Neural cell (in vitro differentiated cells): ENCODE measurements at regions not wholly inside any gene's neighbourhood (a gene's known extent, or its start where the extent isn't known, plus 50 kb on each side); places are given as distances from the start of the nearest gene placed in this dataset.

Experiments used
- H2AFZ ChIP-seq: fragments of 200-600, 300-800 bp; sonication (generic), shearing (Covaris generic); 2 replicates; pipeline ENCODE4 v1.6.0; 2014; ENCODE audit warnings: low read depth, mild to moderate bottlenecking, antibody characterized with exemption, low read length, moderate library complexity
- H3F3A ChIP-seq: fragments of 200-600 bp; shearing (Covaris generic); 2 replicates; pipeline ENCODE4 v1.6.1; 2016; ENCODE audit warnings: mild to moderate bottlenecking, moderate library complexity, mixed read lengths, antibody characterized with exemption, low read length; ENCODE audit not compliant: insufficient read depth, poor library complexity, severe bottlenecking
- H3K27ac ChIP-seq: fragments of 200-600, 300-800 bp; sonication (generic), shearing (Covaris generic); 2 replicates; pipeline ENCODE4 v1.5.1; 2014; ENCODE audit warnings: mild to moderate bottlenecking, low read length, moderate library complexity
- H3K27me3 ChIP-seq: fragments of 300-800, 200-600 bp; sonication (generic), shearing (Covaris generic); 2 replicates; pipeline ENCODE4 v1.6.0; 2014; ENCODE audit warnings: mild to moderate bottlenecking, low read depth, low read length, moderate library complexity; ENCODE audit not compliant: insufficient read depth
- H3K36me3 ChIP-seq: fragments of 300-800, 200-600 bp; sonication (generic), shearing (Covaris generic); 2 replicates; pipeline ENCODE4 v1.5.1; 2014; ENCODE audit warnings: mild to moderate bottlenecking, antibody characterized with exemption, low read length, moderate library complexity; ENCODE audit not compliant: insufficient read depth
- H3K4me2 ChIP-seq: fragments of 300-800, 200-600 bp; sonication (generic), shearing (Covaris generic); 2 replicates; pipeline ENCODE4 v1.6.0; 2014; ENCODE audit warnings: mild to moderate bottlenecking, low read length
- H3K4me3 ChIP-seq: fragments of 300-800, 200-600 bp; sonication (generic), shearing (Covaris generic); 2 replicates; pipeline ENCODE4 v1.5.1; 2014; ENCODE audit warnings: mild to moderate bottlenecking, low read length, moderate library complexity
- H3K79me2 ChIP-seq: fragments of 200-600 bp; shearing (Covaris generic); replicated peaks from 2 replicates; pipeline ENCODE4 v1.6.0; 2014; ENCODE audit warnings: mild to moderate bottlenecking, low read length, moderate library complexity; ENCODE audit not compliant: insufficient read depth
- H3K9ac ChIP-seq: fragments of 300-800, 200-600 bp; sonication (generic), shearing (Covaris generic); 2 replicates; pipeline ENCODE4 v1.6.1; 2016; ENCODE audit warnings: mild to moderate bottlenecking, low read length, mixed read lengths
- H3K9me2 ChIP-seq: fragments of 200-600 bp; shearing (Covaris generic); 2 replicates; pipeline ENCODE4 v1.6.1; 2016; ENCODE audit warnings: mild to moderate bottlenecking, low read length, mixed read lengths; ENCODE audit not compliant: insufficient read depth
- H3K9me3 ChIP-seq: fragments of 200-600, 300-800 bp; sonication (generic), shearing (Covaris generic); 2 replicates; pipeline ENCODE4 v1.6.1; 2016; ENCODE audit warnings: mild to moderate bottlenecking, mixed run types, low read length, moderate library complexity, mixed read lengths
- H4K20me1 ChIP-seq: fragments of 200-600 bp; shearing (Covaris generic); 2 replicates; pipeline ENCODE4 v1.6.1; 2016; ENCODE audit warnings: mild to moderate bottlenecking, mixed run types; ENCODE audit not compliant: insufficient read depth
- EP300 ChIP-seq: fragments of 450-650 bp; conservative IDR thresholded peaks from 2 replicates; pipeline ENCODE4 v1.6.1; 2014; ENCODE audit warnings: antibody characterized with exemption, mild to moderate bottlenecking, moderate library complexity; ENCODE audit not compliant: poor library complexity, severe bottlenecking
- EZH2 ChIP-seq: fragments of 200-600, 300-800 bp; shearing (Covaris generic), sonication (generic); IDR thresholded peaks from 2 replicates; pipeline ENCODE4 v1.6.1; 2014; ENCODE audit warnings: antibody characterized with exemption, low read length, borderline replicate concordance, mild to moderate bottlenecking; ENCODE audit not compliant: insufficient read depth, poor library complexity, severe bottlenecking
- MXI1 ChIP-seq: fragments of 450-650 bp; conservative IDR thresholded peaks from 2 replicates; pipeline ENCODE4 v1.6.1; 2014; ENCODE audit warnings: antibody characterized with exemption, mild to moderate bottlenecking; ENCODE audit not compliant: poor library complexity, severe bottlenecking
- POLR2AphosphoS5 ChIP-seq: IDR thresholded peaks from 2 replicates; pipeline ENCODE4 v1.6.1; 2012
- RAD21 ChIP-seq: fragments of 450-650 bp; conservative IDR thresholded peaks from 2 replicates; pipeline ENCODE4 v1.6.1; 2014; ENCODE audit warnings: antibody characterized with exemption, mild to moderate bottlenecking, moderate library complexity
- SMC3 ChIP-seq: fragments of 450-650 bp; conservative IDR thresholded peaks from 2 replicates; pipeline ENCODE4 v1.6.1; 2014; ENCODE audit warnings: antibody characterized with exemption, mild to moderate bottlenecking, moderate library complexity; ENCODE audit not compliant: poor library complexity
- TAF1 ChIP-seq: IDR thresholded peaks from 2 replicates; pipeline ENCODE4 v1.6.1; 2012; ENCODE audit warnings: low read depth
- TF ChIP-seq, protein P1 (sequence below): fragments of 450-650 bp; IDR thresholded peaks from 2 replicates; pipeline ENCODE4 v1.5.1; 2014; ENCODE audit warnings: antibody characterized with exemption, mild to moderate bottlenecking, moderate library complexity; ENCODE audit not compliant: poor library complexity, severe bottlenecking
- TF ChIP-seq, protein P2 (sequence below): IDR thresholded peaks from 2 replicates; pipeline ENCODE4 v1.6.1; 2012; ENCODE audit warnings: borderline replicate concordance

DNA sequence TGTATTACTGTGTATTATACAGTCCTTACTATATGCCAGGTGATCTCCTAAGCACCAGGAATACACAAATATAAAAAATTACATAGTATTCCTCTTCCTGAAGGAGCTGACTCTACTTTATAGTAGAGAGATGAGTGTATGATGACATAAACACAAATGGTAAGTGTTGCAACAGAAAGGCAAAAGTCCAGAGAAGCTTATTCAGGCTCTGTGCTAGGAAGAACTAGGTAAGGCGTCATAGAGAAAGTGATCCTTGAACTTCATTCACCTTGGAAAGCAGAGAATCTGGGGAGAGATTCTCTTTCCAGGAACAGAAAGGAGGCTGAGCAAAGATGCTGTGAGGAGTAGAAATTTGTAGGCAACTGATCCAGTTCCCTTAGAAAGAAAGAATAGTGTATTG, 115.0 kb upstream of the KCNIP4 start:
- Histone ChIP-seq H3F3A (no peaks in the 10 kb centered on the region), H3K27me3 (no peaks in the 10 kb centered on the region), H3K36me3 (no peaks in the 10 kb centered on the region), H3K4me3 (no peak overlapping the region), H4K20me1 (no peaks in the 10 kb centered on the region), H3K4me2 (no peak overlapping the region), H3K79me2 (no peaks in the 10 kb centered on the region), H3K27ac (no peak overlapping the region), H3K9me2 (no peaks in the 10 kb centered on the region), H3K9ac (no peak overlapping the region), H2AFZ (no peak overlapping the region), H3K9me3 (no peaks in the 10 kb centered on the region)
- TF ChIP-seq MXI1 = no peak
- TF ChIP-seq, protein P1, sequence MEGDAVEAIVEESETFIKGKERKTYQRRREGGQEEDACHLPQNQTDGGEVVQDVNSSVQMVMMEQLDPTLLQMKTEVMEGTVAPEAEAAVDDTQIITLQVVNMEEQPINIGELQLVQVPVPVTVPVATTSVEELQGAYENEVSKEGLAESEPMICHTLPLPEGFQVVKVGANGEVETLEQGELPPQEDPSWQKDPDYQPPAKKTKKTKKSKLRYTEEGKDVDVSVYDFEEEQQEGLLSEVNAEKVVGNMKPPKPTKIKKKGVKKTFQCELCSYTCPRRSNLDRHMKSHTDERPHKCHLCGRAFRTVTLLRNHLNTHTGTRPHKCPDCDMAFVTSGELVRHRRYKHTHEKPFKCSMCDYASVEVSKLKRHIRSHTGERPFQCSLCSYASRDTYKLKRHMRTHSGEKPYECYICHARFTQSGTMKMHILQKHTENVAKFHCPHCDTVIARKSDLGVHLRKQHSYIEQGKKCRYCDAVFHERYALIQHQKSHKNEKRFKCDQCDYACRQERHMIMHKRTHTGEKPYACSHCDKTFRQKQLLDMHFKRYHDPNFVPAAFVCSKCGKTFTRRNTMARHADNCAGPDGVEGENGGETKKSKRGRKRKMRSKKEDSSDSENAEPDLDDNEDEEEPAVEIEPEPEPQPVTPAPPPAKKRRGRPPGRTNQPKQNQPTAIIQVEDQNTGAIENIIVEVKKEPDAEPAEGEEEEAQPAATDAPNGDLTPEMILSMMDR = no peak
- no peak for TF ChIP-seq EZH2
- TF ChIP-seq EP300 = no peak
- no peak for TF ChIP-seq TAF1

DNA sequence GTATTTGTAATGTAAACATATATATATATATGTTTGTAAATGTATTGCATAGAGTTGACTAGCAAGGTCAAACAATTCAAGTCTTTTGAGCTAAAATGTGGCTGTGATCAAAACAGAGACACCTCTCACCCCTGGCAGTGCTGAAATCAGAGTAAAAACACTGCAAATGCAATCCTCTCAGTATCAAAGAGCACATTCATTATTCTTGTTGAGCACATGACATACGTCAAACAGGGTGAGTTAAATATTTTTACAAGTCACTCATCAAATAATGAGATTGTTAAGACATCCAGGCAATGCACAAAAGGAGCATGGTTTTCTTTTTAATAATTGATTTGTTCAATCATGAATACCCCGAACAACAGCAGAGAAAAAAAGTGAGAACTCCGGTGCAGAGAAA, 114.1 kb upstream of the KCNIP4 start:
- Histone ChIP-seq H3K4me2 (no peak overlapping the region), H3K9ac (no peak overlapping the region), H3K79me2 (no peaks in the 10 kb centered on the region), H3K27me3 (no peaks in the 10 kb centered on the region), H2AFZ (no peak overlapping the region), H3K9me2 (no peaks in the 10 kb centered on the region), H3K4me3 (no peak overlapping the region), H3K36me3 (no peaks in the 10 kb centered on the region), H3K27ac (no peak overlapping the region), H4K20me1 (no peaks in the 10 kb centered on the region), H3F3A (no peaks in the 10 kb centered on the region), H3K9me3 (no peaks in the 10 kb centered on the region)
- TF ChIP-seq EZH2 (no peak), SMC3 (no peak), EP300 (no peak), MXI1 (no peak), RAD21 (no peak), POLR2AphosphoS5 (no peak), TAF1 (no peak)
- TF ChIP-seq, protein P1 = no peak
- TF ChIP-seq, protein P2, sequence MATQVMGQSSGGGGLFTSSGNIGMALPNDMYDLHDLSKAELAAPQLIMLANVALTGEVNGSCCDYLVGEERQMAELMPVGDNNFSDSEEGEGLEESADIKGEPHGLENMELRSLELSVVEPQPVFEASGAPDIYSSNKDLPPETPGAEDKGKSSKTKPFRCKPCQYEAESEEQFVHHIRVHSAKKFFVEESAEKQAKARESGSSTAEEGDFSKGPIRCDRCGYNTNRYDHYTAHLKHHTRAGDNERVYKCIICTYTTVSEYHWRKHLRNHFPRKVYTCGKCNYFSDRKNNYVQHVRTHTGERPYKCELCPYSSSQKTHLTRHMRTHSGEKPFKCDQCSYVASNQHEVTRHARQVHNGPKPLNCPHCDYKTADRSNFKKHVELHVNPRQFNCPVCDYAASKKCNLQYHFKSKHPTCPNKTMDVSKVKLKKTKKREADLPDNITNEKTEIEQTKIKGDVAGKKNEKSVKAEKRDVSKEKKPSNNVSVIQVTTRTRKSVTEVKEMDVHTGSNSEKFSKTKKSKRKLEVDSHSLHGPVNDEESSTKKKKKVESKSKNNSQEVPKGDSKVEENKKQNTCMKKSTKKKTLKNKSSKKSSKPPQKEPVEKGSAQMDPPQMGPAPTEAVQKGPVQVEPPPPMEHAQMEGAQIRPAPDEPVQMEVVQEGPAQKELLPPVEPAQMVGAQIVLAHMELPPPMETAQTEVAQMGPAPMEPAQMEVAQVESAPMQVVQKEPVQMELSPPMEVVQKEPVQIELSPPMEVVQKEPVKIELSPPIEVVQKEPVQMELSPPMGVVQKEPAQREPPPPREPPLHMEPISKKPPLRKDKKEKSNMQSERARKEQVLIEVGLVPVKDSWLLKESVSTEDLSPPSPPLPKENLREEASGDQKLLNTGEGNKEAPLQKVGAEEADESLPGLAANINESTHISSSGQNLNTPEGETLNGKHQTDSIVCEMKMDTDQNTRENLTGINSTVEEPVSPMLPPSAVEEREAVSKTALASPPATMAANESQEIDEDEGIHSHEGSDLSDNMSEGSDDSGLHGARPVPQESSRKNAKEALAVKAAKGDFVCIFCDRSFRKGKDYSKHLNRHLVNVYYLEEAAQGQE = no peak
